ENCODE measurements at regions not wholly inside any gene's neighbourhood (a gene's known extent, or its start where the extent isn't known, plus 50 kb on each side); places are given as distances from the start of the nearest gene placed in this dataset.
"Not testable (repeated sequence)": the region's sequence is repeated elsewhere in the genome, so short reads cannot be mapped to it uniquely, and the experiment has no call there.

DNA sequence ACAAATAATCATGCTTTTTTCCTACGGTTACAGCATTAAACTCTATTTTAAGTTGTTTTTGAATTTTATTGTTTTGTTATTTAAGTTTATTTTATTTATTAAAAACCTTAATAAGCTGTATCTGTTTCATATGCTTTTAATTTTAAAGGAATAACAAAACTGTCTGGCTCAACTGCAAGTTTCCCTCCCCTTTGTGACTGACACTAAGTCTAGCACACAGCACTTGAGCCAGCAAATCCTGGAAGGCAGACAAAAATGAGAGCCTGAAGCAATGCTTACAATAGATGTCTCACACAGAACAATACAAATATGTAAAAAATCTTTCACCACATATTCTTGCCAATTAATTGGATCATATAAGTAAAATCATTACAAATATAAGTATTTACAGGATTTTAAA, 258.1 kb upstream of the POTED start:
- TF ChIP-seq, protein P1, sequence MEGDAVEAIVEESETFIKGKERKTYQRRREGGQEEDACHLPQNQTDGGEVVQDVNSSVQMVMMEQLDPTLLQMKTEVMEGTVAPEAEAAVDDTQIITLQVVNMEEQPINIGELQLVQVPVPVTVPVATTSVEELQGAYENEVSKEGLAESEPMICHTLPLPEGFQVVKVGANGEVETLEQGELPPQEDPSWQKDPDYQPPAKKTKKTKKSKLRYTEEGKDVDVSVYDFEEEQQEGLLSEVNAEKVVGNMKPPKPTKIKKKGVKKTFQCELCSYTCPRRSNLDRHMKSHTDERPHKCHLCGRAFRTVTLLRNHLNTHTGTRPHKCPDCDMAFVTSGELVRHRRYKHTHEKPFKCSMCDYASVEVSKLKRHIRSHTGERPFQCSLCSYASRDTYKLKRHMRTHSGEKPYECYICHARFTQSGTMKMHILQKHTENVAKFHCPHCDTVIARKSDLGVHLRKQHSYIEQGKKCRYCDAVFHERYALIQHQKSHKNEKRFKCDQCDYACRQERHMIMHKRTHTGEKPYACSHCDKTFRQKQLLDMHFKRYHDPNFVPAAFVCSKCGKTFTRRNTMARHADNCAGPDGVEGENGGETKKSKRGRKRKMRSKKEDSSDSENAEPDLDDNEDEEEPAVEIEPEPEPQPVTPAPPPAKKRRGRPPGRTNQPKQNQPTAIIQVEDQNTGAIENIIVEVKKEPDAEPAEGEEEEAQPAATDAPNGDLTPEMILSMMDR (IDR thresholded peaks at IDR 0.05) = not testable (repeated sequence)
- TF ChIP-seq POLR2AphosphoS5 (IDR thresholded peaks at IDR 0.05; ENCODE audit: low read depth, low read length); TCF7L2 (IDR thresholded peaks at IDR 0.05; ENCODE audit: low read depth, low read length); SIN3A (IDR thresholded peaks at IDR 0.05; ENCODE audit: borderline replicate concordance, insufficient read depth, low read depth, low read length): not testable (repeated sequence)
- TF ChIP-seq, protein P2, sequence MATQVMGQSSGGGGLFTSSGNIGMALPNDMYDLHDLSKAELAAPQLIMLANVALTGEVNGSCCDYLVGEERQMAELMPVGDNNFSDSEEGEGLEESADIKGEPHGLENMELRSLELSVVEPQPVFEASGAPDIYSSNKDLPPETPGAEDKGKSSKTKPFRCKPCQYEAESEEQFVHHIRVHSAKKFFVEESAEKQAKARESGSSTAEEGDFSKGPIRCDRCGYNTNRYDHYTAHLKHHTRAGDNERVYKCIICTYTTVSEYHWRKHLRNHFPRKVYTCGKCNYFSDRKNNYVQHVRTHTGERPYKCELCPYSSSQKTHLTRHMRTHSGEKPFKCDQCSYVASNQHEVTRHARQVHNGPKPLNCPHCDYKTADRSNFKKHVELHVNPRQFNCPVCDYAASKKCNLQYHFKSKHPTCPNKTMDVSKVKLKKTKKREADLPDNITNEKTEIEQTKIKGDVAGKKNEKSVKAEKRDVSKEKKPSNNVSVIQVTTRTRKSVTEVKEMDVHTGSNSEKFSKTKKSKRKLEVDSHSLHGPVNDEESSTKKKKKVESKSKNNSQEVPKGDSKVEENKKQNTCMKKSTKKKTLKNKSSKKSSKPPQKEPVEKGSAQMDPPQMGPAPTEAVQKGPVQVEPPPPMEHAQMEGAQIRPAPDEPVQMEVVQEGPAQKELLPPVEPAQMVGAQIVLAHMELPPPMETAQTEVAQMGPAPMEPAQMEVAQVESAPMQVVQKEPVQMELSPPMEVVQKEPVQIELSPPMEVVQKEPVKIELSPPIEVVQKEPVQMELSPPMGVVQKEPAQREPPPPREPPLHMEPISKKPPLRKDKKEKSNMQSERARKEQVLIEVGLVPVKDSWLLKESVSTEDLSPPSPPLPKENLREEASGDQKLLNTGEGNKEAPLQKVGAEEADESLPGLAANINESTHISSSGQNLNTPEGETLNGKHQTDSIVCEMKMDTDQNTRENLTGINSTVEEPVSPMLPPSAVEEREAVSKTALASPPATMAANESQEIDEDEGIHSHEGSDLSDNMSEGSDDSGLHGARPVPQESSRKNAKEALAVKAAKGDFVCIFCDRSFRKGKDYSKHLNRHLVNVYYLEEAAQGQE (IDR thresholded peaks at IDR 0.05; ENCODE audit: insufficient read depth in 1 of 2, low read depth in 2 of 2, low read length in 1 of 2) = not testable (repeated sequence)

Data from Panc1 (cell line).